ENCODE measurements at regions not wholly inside any gene's neighbourhood (a gene's known extent, or its start where the extent isn't known, plus 50 kb on each side); places are given as distances from the start of the nearest gene placed in this dataset.

- no peak overlapping the region for H3K4me3 ChIP-seq (ENCODE audit: low read depth, low read length)
- TF ChIP-seq, protein P1, sequence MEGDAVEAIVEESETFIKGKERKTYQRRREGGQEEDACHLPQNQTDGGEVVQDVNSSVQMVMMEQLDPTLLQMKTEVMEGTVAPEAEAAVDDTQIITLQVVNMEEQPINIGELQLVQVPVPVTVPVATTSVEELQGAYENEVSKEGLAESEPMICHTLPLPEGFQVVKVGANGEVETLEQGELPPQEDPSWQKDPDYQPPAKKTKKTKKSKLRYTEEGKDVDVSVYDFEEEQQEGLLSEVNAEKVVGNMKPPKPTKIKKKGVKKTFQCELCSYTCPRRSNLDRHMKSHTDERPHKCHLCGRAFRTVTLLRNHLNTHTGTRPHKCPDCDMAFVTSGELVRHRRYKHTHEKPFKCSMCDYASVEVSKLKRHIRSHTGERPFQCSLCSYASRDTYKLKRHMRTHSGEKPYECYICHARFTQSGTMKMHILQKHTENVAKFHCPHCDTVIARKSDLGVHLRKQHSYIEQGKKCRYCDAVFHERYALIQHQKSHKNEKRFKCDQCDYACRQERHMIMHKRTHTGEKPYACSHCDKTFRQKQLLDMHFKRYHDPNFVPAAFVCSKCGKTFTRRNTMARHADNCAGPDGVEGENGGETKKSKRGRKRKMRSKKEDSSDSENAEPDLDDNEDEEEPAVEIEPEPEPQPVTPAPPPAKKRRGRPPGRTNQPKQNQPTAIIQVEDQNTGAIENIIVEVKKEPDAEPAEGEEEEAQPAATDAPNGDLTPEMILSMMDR (IDR thresholded peaks at IDR 0.05; ENCODE audit: low read depth, low read length), result no peak
Measured at GRCh38 chr6:14622909-14623505, 505.4 kb downstream of the CD83 start.

GRCh38 chr6:14625173-14625895 lies 507.8 kb downstream of the CD83 start:
- TF ChIP-seq, protein P1 (IDR thresholded peaks at IDR 0.05; ENCODE audit: low read depth, low read length), result no peak
- no peak overlapping the region for H3K4me3 ChIP-seq (ENCODE audit: low read depth, low read length)

- H3K4me3 ChIP-seq (ENCODE audit: low read depth, low read length), result no peak overlapping the region
- TF ChIP-seq, protein P1 (IDR thresholded peaks at IDR 0.05; ENCODE audit: low read depth, low read length), result no peak
Measured at GRCh38 chr6:14626556-14626955, 509.0 kb downstream of the CD83 start.

GRCh38 chr6:14630016-14630415 lies 512.4 kb downstream of the CD83 start:
- H3K4me3 ChIP-seq (ENCODE audit: low read depth, low read length), result no peak overlapping the region
- TF ChIP-seq, protein P1 (IDR thresholded peaks at IDR 0.05; ENCODE audit: low read depth, low read length), result no peak

DNA sequence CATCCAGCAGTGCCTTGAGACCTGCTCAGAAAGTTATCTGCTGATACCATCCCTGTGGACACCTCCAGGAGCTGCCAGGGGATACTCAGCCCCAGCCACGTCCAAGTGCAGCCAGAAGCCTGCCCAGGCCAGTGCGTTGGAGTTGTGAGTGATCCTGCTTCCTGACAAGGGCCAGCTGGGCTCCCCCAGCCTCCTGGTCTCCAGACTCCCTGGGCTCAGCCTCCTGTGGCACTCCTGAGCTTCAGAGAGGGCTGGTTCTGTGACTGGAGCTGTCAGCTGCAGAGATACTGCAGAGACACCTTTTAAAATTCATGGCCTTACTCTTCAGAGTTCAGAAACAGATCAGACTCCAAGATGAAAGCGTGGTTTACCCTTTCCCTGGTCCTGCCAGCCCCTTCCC lies 515.9 kb downstream of the CD83 start:
- TF ChIP-seq, protein P1 (IDR thresholded peaks at IDR 0.05; ENCODE audit: low read depth, low read length), result no peak
- H3K4me3 ChIP-seq (ENCODE audit: low read depth, low read length), result no peak overlapping the region

- TF ChIP-seq, protein P1 (IDR thresholded peaks at IDR 0.05; ENCODE audit: low read depth, low read length), result no peak
- no peak overlapping the region for H3K4me3 ChIP-seq (ENCODE audit: low read depth, low read length)
Measured at GRCh38 chr6:14634072-14634471, 516.5 kb downstream of the CD83 start.

GRCh38 chr6:14635195-14635594 lies 517.6 kb downstream of the CD83 start:
- TF ChIP-seq, protein P1 (IDR thresholded peaks at IDR 0.05; ENCODE audit: low read depth, low read length), result no peak
- no peak overlapping the region for H3K4me3 ChIP-seq (ENCODE audit: low read depth, low read length)

Measured in WI38 (cell line).